Endothelial cell of umbilical vein (primary cell): ENCODE measurements at regions not wholly inside any gene's neighbourhood (a gene's known extent, or its start where the extent isn't known, plus 50 kb on each side); places are given as distances from the start of the nearest gene placed in this dataset.

ENCODE experiments used
- BruUV-seq: library from RNA; stranded (reverse); fragments of 400-500 nt; replicated peaks from 2 replicates; lab custom pipeline; 2021; lab: Mats Ljungman, UMichigan
- CTCF ChIA-PET: fragments of 300-600, 350-600 bp; sonication (Branson Sonifier 250); formaldehyde crosslinking; loops from one replicate; lab custom pipeline; 2021; ENCODE audit warnings: antibody characterized with exemption, inconsistent platforms; lab: Charles Lee
- POLR2A ChIA-PET: fragments of 300-600, 350-600 bp; sonication (Branson Sonifier 250); formaldehyde crosslinking; loops from one replicate; lab custom pipeline; 2021; ENCODE audit warnings: antibody characterized with exemption, inconsistent platforms; lab: Charles Lee
- DNase-seq: peaks from one replicate; pipeline ENCODE4 v3.0.0-alpha.2; 2011; ENCODE audit warnings: low read depth, low spot score
- FAIRE-seq: peaks from 2 replicates; lab custom pipeline; 2011; peaks lifted over from hg19 to GRCh38; lab: Jason Lieb, UNC
- H2AFZ ChIP-seq: 2 replicates; pipeline ENCODE4 v1.6.0; 2012; ENCODE audit warnings: low read depth, low read length, control low read depth, inconsistent platforms
- H3K27ac ChIP-seq: 2 replicates; pipeline ENCODE4 v1.5.1; 2011; ENCODE audit warnings: low read depth, mild to moderate bottlenecking, control low read depth, low read length, moderate library complexity; ENCODE audit not compliant: insufficient read depth
- H3K27me3 ChIP-seq, 2 experiments: 2 replicates each; pipeline versions ENCODE4 v1.6.0 to v1.6.1; 2011; ENCODE audit warnings: low read length in 2 of 2, mixed read lengths in 1 of 2; ENCODE audit not compliant: control insufficient read depth in 2 of 2, insufficient read depth in 2 of 2
- H3K36me3 ChIP-seq, 2 experiments: 2 replicates in 1 of 2; 3 replicates in 1 of 2; pipeline ENCODE4 v1.5.1; 2011; ENCODE audit warnings: low read length in 2 of 2, mild to moderate bottlenecking in 1 of 2, moderate library complexity in 1 of 2; ENCODE audit not compliant: control insufficient read depth in 2 of 2, insufficient read depth in 2 of 2; ENCODE audit errors: extremely low read depth in 1 of 2
- H3K4me1 ChIP-seq: 3 replicates; pipeline ENCODE4 v1.5.1; 2011; ENCODE audit warnings: mild to moderate bottlenecking, low read length; ENCODE audit not compliant: control insufficient read depth, insufficient read depth; ENCODE audit errors: extremely low read depth
- H3K4me2 ChIP-seq: 2 replicates; pipeline ENCODE4 v1.6.1; 2011; ENCODE audit warnings: low read length, control low read depth, mixed read lengths; ENCODE audit not compliant: insufficient read depth
- H3K4me3 ChIP-seq, 3 experiments: fragments of 200-600 bp in 1 of 3; sonication (generic), shearing (Covaris generic) in 1 of 3; replicated peaks in 1 of 3; 2 replicates each; pipeline ENCODE4 v1.5.1; 2011 to 2016; ENCODE audit warnings: control low read depth in 3 of 3, low read length in 3 of 3, mild to moderate bottlenecking in 2 of 3, inconsistent platforms in 1 of 3, low read depth in 1 of 3, moderate library complexity in 1 of 3; ENCODE audit not compliant: insufficient read depth in 1 of 3
- H3K79me2 ChIP-seq: 2 replicates; pipeline ENCODE4 v1.6.0; 2012; ENCODE audit warnings: low read length, inconsistent platforms; ENCODE audit not compliant: control insufficient read depth, insufficient read depth
- H3K9ac ChIP-seq: replicated peaks from 2 replicates; pipeline ENCODE3; 2011; ENCODE audit warnings: low read length, control low read depth; ENCODE audit not compliant: insufficient read depth; ENCODE audit errors: extremely low read depth
- H3K9me1 ChIP-seq: replicated peaks from 3 replicates; pipeline ENCODE4 v1.6.0; 2011; ENCODE audit warnings: mild to moderate bottlenecking, low read length; ENCODE audit not compliant: control insufficient read depth, insufficient read depth; ENCODE audit errors: extremely low read depth
- H3K9me3 ChIP-seq: replicated peaks from 2 replicates; pipeline ENCODE4 v1.5.1; 2012; ENCODE audit warnings: low read length, inconsistent platforms; ENCODE audit not compliant: control insufficient read depth, insufficient read depth
- H4K20me1 ChIP-seq: replicated peaks from 2 replicates; pipeline ENCODE3; 2011; ENCODE audit warnings: mild to moderate bottlenecking, low read length; ENCODE audit not compliant: control insufficient read depth, insufficient read depth; ENCODE audit errors: extremely low read depth
- EZH2 ChIP-seq: IDR thresholded peaks from 2 replicates; pipeline ENCODE4 v1.6.1; 2012; ENCODE audit warnings: borderline replicate concordance, low read depth, mild to moderate bottlenecking, moderate library complexity, low read length, inconsistent platforms; ENCODE audit not compliant: severe bottlenecking
- FOS ChIP-seq: IDR thresholded peaks from 2 replicates; pipeline ENCODE4 v1.6.1; 2011; ENCODE audit warnings: mild to moderate bottlenecking, low read length, moderate library complexity, borderline replicate concordance; ENCODE audit not compliant: insufficient read depth
- GATA2 ChIP-seq: IDR thresholded peaks from 2 replicates; pipeline ENCODE4 v1.7.0; 2011; ENCODE audit warnings: low read depth, mild to moderate bottlenecking, moderate library complexity, mixed read lengths, low read length; ENCODE audit not compliant: insufficient read length, insufficient read depth
- JUN ChIP-seq: IDR thresholded peaks from 2 replicates; pipeline ENCODE4 v1.6.1; 2011; ENCODE audit warnings: borderline replicate concordance, low read depth; ENCODE audit not compliant: insufficient read length, insufficient read depth
- MYC ChIP-seq: IDR thresholded peaks from one replicate; pipeline ENCODE4 v1.6.1; 2011; ENCODE audit warnings: mild to moderate bottlenecking, low read depth, low read length
- POLR2A ChIP-seq: IDR thresholded peaks from 2 replicates; pipeline ENCODE4 v1.6.1; 2012; ENCODE audit warnings: low read depth, mild to moderate bottlenecking, control low read depth, low read length
- POLR2AphosphoS5 ChIP-seq: IDR thresholded peaks from 2 replicates; pipeline ENCODE4 v1.6.1; 2012; ENCODE audit warnings: low read depth, mild to moderate bottlenecking, control low read depth, low read length, moderate library complexity; ENCODE audit not compliant: insufficient read depth
- dilution Hi-C: fragments of 300-500 bp; cut with MboI; formaldehyde crosslinking; loops from one replicate; pipeline ENCODE4 v1.15.0; 2019; ENCODE audit warnings: low sequenced_read_pairs; ENCODE audit not compliant: extremely low pct_ligation_motif_present
- intact Hi-C: fragments of 100-400 bp; cut with micrococcal nuclease; formaldehyde crosslinking; loops from one replicate; pipeline ENCODE4 v1.10.0; 2022
- TF ChIP-seq, protein P1 (sequence below): IDR thresholded peaks from 2 replicates; pipeline ENCODE4 v1.6.1; 2011; ENCODE audit not compliant: insufficient read depth, insufficient read length
- TF ChIP-seq, protein P2 (sequence below), 2 donors: IDR thresholded peaks; 1 replicate in 1 of 2; 2 replicates in 1 of 2; pipeline ENCODE4 v1.5.1; 2011; ENCODE audit warnings: low read length in 2 of 2, mild to moderate bottlenecking in 2 of 2, moderate library complexity in 2 of 2, control low read depth in 1 of 2, inconsistent platforms in 1 of 2, low read depth in 1 of 2; ENCODE audit not compliant: insufficient read depth in 1 of 2; ENCODE audit errors: extremely low read depth in 1 of 2

DNA sequence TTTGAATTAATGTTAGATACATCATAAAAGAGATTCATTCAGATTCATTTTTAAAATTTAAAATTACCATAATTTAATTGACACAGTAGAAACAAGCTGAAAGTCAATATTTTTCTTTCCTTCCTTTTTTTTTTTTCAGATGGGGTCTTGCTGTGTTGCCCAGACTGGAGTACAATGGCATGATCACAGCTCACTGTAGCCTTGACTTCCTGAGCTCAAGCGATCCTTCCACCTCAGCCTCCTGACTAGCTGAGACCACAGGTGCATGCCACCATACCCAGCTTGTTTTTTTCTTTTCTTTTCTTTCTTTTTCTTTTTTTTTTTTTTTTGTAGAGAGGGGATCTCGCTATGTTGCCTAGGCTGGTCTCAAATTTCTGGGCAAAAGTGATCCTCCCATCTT lies 131.6 kb upstream of the TBCA start:
- H3K9me3 ChIP-seq: no peaks in the 10 kb centered on the region
- H3K4me1 ChIP-seq: no peaks in the 10 kb centered on the region
- BruUV-seq: no TSS peak
- FAIRE-seq: no peak
- no peak overlapping the region for H3K9ac ChIP-seq
- TF ChIP-seq, protein P1, sequence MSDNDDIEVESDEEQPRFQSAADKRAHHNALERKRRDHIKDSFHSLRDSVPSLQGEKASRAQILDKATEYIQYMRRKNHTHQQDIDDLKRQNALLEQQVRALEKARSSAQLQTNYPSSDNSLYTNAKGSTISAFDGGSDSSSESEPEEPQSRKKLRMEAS: no peak
- no peak for TF ChIP-seq POLR2AphosphoS5
- TF ChIP-seq FOS: no peak
- TF ChIP-seq, protein P2, sequence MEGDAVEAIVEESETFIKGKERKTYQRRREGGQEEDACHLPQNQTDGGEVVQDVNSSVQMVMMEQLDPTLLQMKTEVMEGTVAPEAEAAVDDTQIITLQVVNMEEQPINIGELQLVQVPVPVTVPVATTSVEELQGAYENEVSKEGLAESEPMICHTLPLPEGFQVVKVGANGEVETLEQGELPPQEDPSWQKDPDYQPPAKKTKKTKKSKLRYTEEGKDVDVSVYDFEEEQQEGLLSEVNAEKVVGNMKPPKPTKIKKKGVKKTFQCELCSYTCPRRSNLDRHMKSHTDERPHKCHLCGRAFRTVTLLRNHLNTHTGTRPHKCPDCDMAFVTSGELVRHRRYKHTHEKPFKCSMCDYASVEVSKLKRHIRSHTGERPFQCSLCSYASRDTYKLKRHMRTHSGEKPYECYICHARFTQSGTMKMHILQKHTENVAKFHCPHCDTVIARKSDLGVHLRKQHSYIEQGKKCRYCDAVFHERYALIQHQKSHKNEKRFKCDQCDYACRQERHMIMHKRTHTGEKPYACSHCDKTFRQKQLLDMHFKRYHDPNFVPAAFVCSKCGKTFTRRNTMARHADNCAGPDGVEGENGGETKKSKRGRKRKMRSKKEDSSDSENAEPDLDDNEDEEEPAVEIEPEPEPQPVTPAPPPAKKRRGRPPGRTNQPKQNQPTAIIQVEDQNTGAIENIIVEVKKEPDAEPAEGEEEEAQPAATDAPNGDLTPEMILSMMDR (IDR thresholded peaks at IDR 0.05; ENCODE audit: extremely low read depth in 1 of 2, insufficient read depth in 1 of 2, low read depth in 1 of 2, low read length in 2 of 2): no peak
- no peak for TF ChIP-seq MYC
- no peak for TF ChIP-seq GATA2
- no peak for TF ChIP-seq EZH2
- no peak for TF ChIP-seq JUN
- TF ChIP-seq POLR2A: no peak
- dilution Hi-C loops (no loop called here), intact Hi-C loops (no loop called here)
- H3K36me3 ChIP-seq: no peaks in the 10 kb centered on the region
- no peak overlapping the region for H2AFZ ChIP-seq
- no peak for DNase-seq
- CTCF ChIA-PET: no interaction called here
- H3K9me1 ChIP-seq: no peaks in the 10 kb centered on the region
- H3K4me3 ChIP-seq: no peak overlapping the region
- POLR2A ChIA-PET: no interaction called here
- no peaks in the 10 kb centered on the region for H3K79me2 ChIP-seq
- H4K20me1 ChIP-seq: no peaks in the 10 kb centered on the region
- no peak overlapping the region for H3K4me2 ChIP-seq
- H3K27me3 ChIP-seq: peaks cover 16 to 31% of the 10 kb centered on the region in 2 experiments
- H3K27ac ChIP-seq: no peak overlapping the region
